ENCODE measurements at regions not wholly inside any gene's neighbourhood (a gene's known extent, or its start where the extent isn't known, plus 50 kb on each side); places are given as distances from the start of the nearest gene placed in this dataset.

- DNase-seq (ENCODE audit: low read depth in 2 of 2): no peak
Measured at GRCh38 chr12:14148489-14149270, 167.3 kb upstream of the GRIN2B start.

- no peak for DNase-seq (ENCODE audit: low read depth in 2 of 2)
Measured at GRCh38 chr12:14153803-14154202, 172.4 kb upstream of the GRIN2B start.

- DNase-seq (ENCODE audit: low read depth in 2 of 2): no peak
Measured at GRCh38 chr12:14156606-14157005, 175.2 kb upstream of the GRIN2B start.

- DNase-seq (ENCODE audit: low read depth in 2 of 2): no peak
Measured at GRCh38 chr12:14157088-14157747, 175.8 kb upstream of the GRIN2B start.

- no peak for DNase-seq (ENCODE audit: low read depth in 2 of 2)
Measured at GRCh38 chr12:14164266-14164665, 182.9 kb upstream of the GRIN2B start.

- DNase-seq (ENCODE audit: low read depth in 2 of 2): no peak
Measured at GRCh38 chr12:14167005-14167628, 185.7 kb upstream of the GRIN2B start.

GRCh38 chr12:14169281-14169680 lies 187.9 kb upstream of the GRIN2B start:
- DNase-seq (ENCODE audit: low read depth in 2 of 2): no peak

GRCh38 chr12:14171106-14171505 lies 189.7 kb upstream of the GRIN2B start:
- DNase-seq (ENCODE audit: low read depth in 2 of 2): no peak

GRCh38 chr12:14175206-14175605 lies 190.3 kb upstream of the ATF7IP start:
- no peak for DNase-seq (ENCODE audit: low read depth in 2 of 2)

- no peak for DNase-seq (ENCODE audit: low read depth in 2 of 2)
Measured at GRCh38 chr12:14185427-14186192, 179.9 kb upstream of the ATF7IP start.

GRCh38 chr12:14186193-14186502 lies 179.3 kb upstream of the ATF7IP start:
- no peak for DNase-seq (ENCODE audit: low read depth in 2 of 2)

- no peak for DNase-seq (ENCODE audit: low read depth in 2 of 2)
Measured at GRCh38 chr12:14187002-14187401, 178.5 kb upstream of the ATF7IP start.

- no peak for DNase-seq (ENCODE audit: low read depth in 2 of 2)
Measured at GRCh38 chr12:14187966-14188365, 177.5 kb upstream of the ATF7IP start.

- no peak for DNase-seq (ENCODE audit: low read depth in 2 of 2)
Measured at GRCh38 chr12:14188744-14189143, 176.7 kb upstream of the ATF7IP start.

- DNase-seq (ENCODE audit: low read depth in 2 of 2): no peak
Measured at GRCh38 chr12:14190694-14191093, 174.8 kb upstream of the ATF7IP start.

- DNase-seq (ENCODE audit: low read depth in 2 of 2): no peak
Measured at GRCh38 chr12:14191612-14192011, 173.9 kb upstream of the ATF7IP start.

GRCh38 chr12:14193639-14194038 lies 171.8 kb upstream of the ATF7IP start:
- DNase-seq (ENCODE audit: low read depth in 2 of 2): no peak

GRCh38 chr12:14194572-14194971 lies 170.9 kb upstream of the ATF7IP start:
- no peak for DNase-seq (ENCODE audit: low read depth in 2 of 2)

GRCh38 chr12:14199455-14200198 lies 165.9 kb upstream of the ATF7IP start:
- no peak for DNase-seq (ENCODE audit: low read depth in 2 of 2)

GRCh38 chr12:14200598-14200997 lies 164.9 kb upstream of the ATF7IP start:
- DNase-seq (ENCODE audit: low read depth in 2 of 2): no peak

- no peak for DNase-seq (ENCODE audit: low read depth in 2 of 2)
Measured at GRCh38 chr12:14201291-14201690, 164.2 kb upstream of the ATF7IP start.

Measured in stimulated activated CD8-positive, alpha-beta memory T cell treated with anti-CD3 and anti-CD28 coated beads, Interleukin-15, amount 100 ng/mL, for 4 hours (primary cell).